Small intestine (tissue), 7 donors: ENCODE measurements at regions not wholly inside any gene's neighbourhood (a gene's known extent, or its start where the extent isn't known, plus 50 kb on each side); places are given as distances from the start of the nearest gene placed in this dataset.

Experiments
- DNase-seq, 2 donors: peaks; one replicate each; pipeline versions ENCODE4 v3.0.0 to v3.0.0-alpha.2; 2013
- FAIRE-seq: peaks from 2 replicates; lab custom pipeline; 2012; peaks lifted over from hg19 to GRCh38; lab: Jason Lieb, UNC
- H3K27ac ChIP-seq, 3 donors: one replicate each; pipeline ENCODE4 v1.5.1; 2013; ENCODE audit warnings: low read length in 2 of 3, mild to moderate bottlenecking in 2 of 3, control low read depth in 1 of 3, inconsistent platforms in 1 of 3, low read depth in 1 of 3, moderate library complexity in 1 of 3
- H3K27me3 ChIP-seq, 3 donors: one replicate each; pipeline ENCODE4 v1.6.1; 2013; ENCODE audit warnings: low read length in 3 of 3, inconsistent platforms in 1 of 3; ENCODE audit not compliant: control insufficient read depth in 3 of 3, insufficient read depth in 3 of 3
- H3K36me3 ChIP-seq, 3 donors: one replicate each; pipeline ENCODE4 v1.6.1; 2013; ENCODE audit warnings: low read length in 3 of 3, inconsistent platforms in 1 of 3, low read depth in 1 of 3, mild to moderate bottlenecking in 1 of 3, moderate library complexity in 1 of 3; ENCODE audit not compliant: control insufficient read depth in 3 of 3, insufficient read depth in 2 of 3
- H3K4me1 ChIP-seq, 3 donors: one replicate each; pipeline ENCODE4 v1.6.1; 2013; ENCODE audit warnings: low read length in 2 of 3, inconsistent platforms in 1 of 3, low read depth in 1 of 3, mild to moderate bottlenecking in 1 of 3, moderate library complexity in 1 of 3; ENCODE audit not compliant: control insufficient read depth in 3 of 3, insufficient read depth in 2 of 3
- H3K4me3 ChIP-seq, 3 donors: one replicate each; pipeline ENCODE4 v1.5.1; 2013; ENCODE audit warnings: low read length in 3 of 3, control low read depth in 1 of 3, inconsistent platforms in 1 of 3, low read depth in 1 of 3, mild to moderate bottlenecking in 1 of 3, moderate library complexity in 1 of 3
- H3K9me3 ChIP-seq, 2 donors: one replicate each; pipeline ENCODE4 v1.6.1; 2013; ENCODE audit warnings: low read depth in 1 of 2, low read length in 1 of 2; ENCODE audit not compliant: control insufficient read depth in 2 of 2, insufficient read depth in 1 of 2
- WGBS, 3 donors: extraction: QIAGEN DNeasy Blood & Tissue Kit; methylation state at CpG; one replicate each; pipeline ENCODE4 v1.1.7; 2013; 5-methylcytosine and 5-hydroxymethylcytosine counted together
- donor health status: healthy with polysubstance abuse.
- donor health status: control.
- donor health status: control.
- donor health status: Bipolar disorder and iron deficiency.
- donor health status: healthy.

GRCh38 chr1:214202992-214203391, 78.0 kb upstream of the SMYD2 start:
- Histone ChIP-seq H3K27ac (no peak overlapping the region), H3K27me3 (peaks cover 0 to 4% (median 0%) of the 10 kb centered on the region in 3 donors), H3K4me1 (no peaks in the 10 kb centered on the region), H3K4me3 (no peak overlapping the region), H3K36me3 (no peaks in the 10 kb centered on the region), H3K9me3 (no peaks in the 10 kb centered on the region)
- WGBS, 3 donors = 72 to 78% (median 75%) methylated on average over 3 of the region's 3 CpGs
- DNase-seq = no peak
- no peak for FAIRE-seq

- FAIRE-seq (no peak), DNase-seq (no peak)
- Histone ChIP-seq H3K27ac (no peak overlapping the region), H3K36me3 (no peaks in the 10 kb centered on the region), H3K9me3 (no peaks in the 10 kb centered on the region), H3K4me1 (no peaks in the 10 kb centered on the region), H3K4me3 (no peak overlapping the region), H3K27me3 (peaks cover 0 to 4% (median 0%) of the 10 kb centered on the region in 3 donors)
- WGBS, 3 donors = 76 to 86% (median 78%) methylated on average over 8 of the region's 8 CpGs
These were observed 75.9 kb upstream of the SMYD2 start for GRCh38 chr1:214205053-214205452.

GRCh38 chr1:214208460-214208859, 72.5 kb upstream of the SMYD2 start:
- H3K27ac ChIP-seq = no peak overlapping the region
- DNase-seq (no peak), FAIRE-seq (no peak)
- H3K36me3 ChIP-seq = no peaks in the 10 kb centered on the region
- WGBS, 3 donors = 86 to 91% (median 89%) methylated on average over 14 of the region's 14 CpGs
- no peak overlapping the region for H3K4me3 ChIP-seq
- H3K27me3 ChIP-seq = peaks cover 0 to 4% (median 0%) of the 10 kb centered on the region in 3 donors
- no peaks in the 10 kb centered on the region for H3K9me3 ChIP-seq
- no peaks in the 10 kb centered on the region for H3K4me1 ChIP-seq

GRCh38 chr1:214209260-214209808, 71.6 kb upstream of the SMYD2 start:
- DNase-seq (no peak), FAIRE-seq (no peak)
- 75 to 80% (median 77%) methylated on average over 7 of the region's 7 CpGs for WGBS, 3 donors
- no peak overlapping the region for H3K27ac ChIP-seq
- H3K27me3 ChIP-seq = peaks cover 0 to 7% (median 0%) of the 10 kb centered on the region in 3 donors
- H3K4me1 ChIP-seq = peaks cover 0 to 3% (median 0%) of the 10 kb centered on the region in 3 donors
- no peak overlapping the region for H3K4me3 ChIP-seq
- H3K36me3 ChIP-seq = no peaks in the 10 kb centered on the region
- no peaks in the 10 kb centered on the region for H3K9me3 ChIP-seq

- FAIRE-seq (no peak), DNase-seq (no peak)
- no peaks in the 10 kb centered on the region for H3K9me3 ChIP-seq
- no peak overlapping the region for H3K27ac ChIP-seq
- peaks cover 0 to 3% (median 0%) of the 10 kb centered on the region in 3 donors for H3K4me1 ChIP-seq
- no peaks in the 10 kb centered on the region for H3K36me3 ChIP-seq
- 46 to 68% (median 50%) methylated on average over 4 of the region's 4 CpGs for WGBS, 3 donors
- H3K4me3 ChIP-seq = no peak overlapping the region
- H3K27me3 ChIP-seq = peaks cover 0 to 9% (median 0%) of the 10 kb centered on the region in 3 donors
These were observed 67.8 kb upstream of the SMYD2 start for GRCh38 chr1:214213136-214213535.

GRCh38 chr1:214214851-214215250, 66.1 kb upstream of the SMYD2 start:
- WGBS, 3 donors = 11 to 47% (median 35%) methylated on average over 1 of the region's 1 CpG

GRCh38 chr1:214215583-214215982, 65.4 kb upstream of the SMYD2 start:
- no peak for FAIRE-seq

More at GRCh38 chr1:214214851-214215250, 66.1 kb upstream of the SMYD2 start:
- no peaks in the 10 kb centered on the region for H3K9me3 ChIP-seq
- no peaks in the 10 kb centered on the region for H3K36me3 ChIP-seq
- DNase-seq = no peak
- no peak overlapping the region for H3K4me3 ChIP-seq
- H3K27ac ChIP-seq = no peak overlapping the region
- peaks cover 0 to 16% (median 4%) of the 10 kb centered on the region in 3 donors for H3K27me3 ChIP-seq
- peak; percentile 30 for FAIRE-seq
- H3K4me1 ChIP-seq = peaks cover 0 to 3% (median 0%) of the 10 kb centered on the region in 3 donors

GRCh38 chr1:214216021-214216420, 64.9 kb upstream of the SMYD2 start:
- no peak for FAIRE-seq
- Histone ChIP-seq H3K27me3 (peaks cover 0 to 17% (median 4%) of the 10 kb centered on the region in 3 donors), H3K27ac (no peak overlapping the region), H3K36me3 (no peaks in the 10 kb centered on the region), H3K4me3 (no peak overlapping the region), H3K4me1 (peaks cover 0 to 3% (median 0%) of the 10 kb centered on the region in 3 donors), H3K9me3 (no peaks in the 10 kb centered on the region)
- no peak for DNase-seq
- 78 to 86% (median 84%) methylated on average over 1 of the region's 1 CpG for WGBS, 3 donors

More at GRCh38 chr1:214215583-214215982, 65.4 kb upstream of the SMYD2 start:
- Histone ChIP-seq H3K27ac (no peak overlapping the region), H3K9me3 (no peaks in the 10 kb centered on the region), H3K4me3 (no peak overlapping the region), H3K4me1 (peaks cover 0 to 3% (median 0%) of the 10 kb centered on the region in 3 donors), H3K27me3 (peaks cover 0 to 17% (median 4%) of the 10 kb centered on the region in 3 donors), H3K36me3 (no peaks in the 10 kb centered on the region)
- WGBS, 3 donors = 78 to 85% (median 81%) methylated on average over 3 of the region's 3 CpGs
- no peak for DNase-seq

- no peak for FAIRE-seq
- no peak overlapping the region for H3K27ac ChIP-seq
These were observed 64.2 kb upstream of the SMYD2 start for GRCh38 chr1:214216779-214217178.

More at GRCh38 chr1:214216779-214217178, 64.2 kb upstream of the SMYD2 start:
- peaks cover 0 to 14% (median 4%) of the 10 kb centered on the region in 3 donors for H3K27me3 ChIP-seq
- peaks cover 0 to 3% (median 0%) of the 10 kb centered on the region in 3 donors for H3K4me1 ChIP-seq
- H3K9me3 ChIP-seq = no peaks in the 10 kb centered on the region
- H3K4me3 ChIP-seq = no peak overlapping the region
- no peaks in the 10 kb centered on the region for H3K36me3 ChIP-seq
- no peak for DNase-seq
